Fibroblast of lung (primary cell): ENCODE measurements at regions not wholly inside any gene's neighbourhood (a gene's known extent, or its start where the extent isn't known, plus 50 kb on each side); places are given as distances from the start of the nearest gene placed in this dataset.

Experiments
- DNase-seq, 2 donors: peaks; one replicate each; pipeline versions ENCODE4 v3.0.0 to v3.0.0-alpha.2; 2010; ENCODE audit warnings: low read depth in 2 of 2
- H2AFZ ChIP-seq: 2 replicates; pipeline ENCODE4 v1.5.1; 2012; ENCODE audit warnings: low read length, control low read depth, inconsistent platforms
- H3K27ac ChIP-seq: 2 replicates; pipeline ENCODE4 v1.5.1; 2011; ENCODE audit warnings: low read length, control low read depth; ENCODE audit not compliant: insufficient read depth
- H3K27me3 ChIP-seq: 2 replicates; pipeline ENCODE4 v1.5.1; 2011; ENCODE audit warnings: mild to moderate bottlenecking, low read length; ENCODE audit not compliant: control insufficient read depth, insufficient read depth
- H3K36me3 ChIP-seq: 2 replicates; pipeline ENCODE4 v1.5.1; 2011; ENCODE audit warnings: low read length; ENCODE audit not compliant: control insufficient read depth, insufficient read depth
- H3K4me1 ChIP-seq: 2 replicates; pipeline ENCODE4 v1.5.1; 2011; ENCODE audit warnings: low read length; ENCODE audit not compliant: control insufficient read depth, insufficient read depth; ENCODE audit errors: extremely low read depth
- H3K4me2 ChIP-seq: 2 replicates; pipeline ENCODE4 v1.5.1; 2011; ENCODE audit warnings: low read length, control low read depth; ENCODE audit not compliant: insufficient read depth; ENCODE audit errors: extremely low read depth
- H3K4me3 ChIP-seq, 4 experiments: fragments of 200-600 bp in 1 of 4; sonication (generic) in 1 of 4; replicated peaks in 1 of 4; 2 replicates each; pipeline ENCODE4 v1.5.1; 2011 to 2016; ENCODE audit warnings: low read length in 4 of 4, low read depth in 3 of 4, mild to moderate bottlenecking in 3 of 4, control low read depth in 2 of 4, inconsistent platforms in 1 of 4, mixed read lengths in 1 of 4; ENCODE audit not compliant: insufficient read depth in 1 of 4; ENCODE audit errors: control extremely low read depth in 1 of 4
- H3K79me2 ChIP-seq: 2 replicates; pipeline ENCODE4 v1.5.1; 2012; ENCODE audit warnings: mild to moderate bottlenecking, low read length, inconsistent platforms; ENCODE audit not compliant: control insufficient read depth, insufficient read depth
- H3K9ac ChIP-seq: 2 replicates; pipeline ENCODE4 v1.5.1; 2011; ENCODE audit warnings: mild to moderate bottlenecking, low read length, control low read depth; ENCODE audit not compliant: insufficient read depth
- H3K9me3 ChIP-seq: 2 replicates; pipeline ENCODE4 v1.5.1; 2012; ENCODE audit warnings: low read depth, low read length; ENCODE audit not compliant: control insufficient read depth, insufficient read depth
- H4K20me1 ChIP-seq: 2 replicates; pipeline ENCODE4 v1.5.1; 2011; ENCODE audit warnings: low read length; ENCODE audit not compliant: control insufficient read depth, insufficient read depth; ENCODE audit errors: extremely low read depth
- EZH2 ChIP-seq: IDR thresholded peaks from 2 replicates; pipeline ENCODE4 v1.5.1; 2012; ENCODE audit warnings: low read length, control low read depth, mild to moderate bottlenecking; ENCODE audit errors: missing control alignments
- TF ChIP-seq, protein P1 (sequence below), 2 donors: IDR thresholded peaks in 1 of 2; conservative IDR thresholded peaks in 1 of 2; 1 replicate in 1 of 2; 2 replicates in 1 of 2; pipeline ENCODE4 v1.5.1; 2011 to 2012; ENCODE audit warnings: low read length in 2 of 2, control low read depth in 1 of 2, inconsistent platforms in 1 of 2, low read depth in 1 of 2, mild to moderate bottlenecking in 1 of 2

DNA sequence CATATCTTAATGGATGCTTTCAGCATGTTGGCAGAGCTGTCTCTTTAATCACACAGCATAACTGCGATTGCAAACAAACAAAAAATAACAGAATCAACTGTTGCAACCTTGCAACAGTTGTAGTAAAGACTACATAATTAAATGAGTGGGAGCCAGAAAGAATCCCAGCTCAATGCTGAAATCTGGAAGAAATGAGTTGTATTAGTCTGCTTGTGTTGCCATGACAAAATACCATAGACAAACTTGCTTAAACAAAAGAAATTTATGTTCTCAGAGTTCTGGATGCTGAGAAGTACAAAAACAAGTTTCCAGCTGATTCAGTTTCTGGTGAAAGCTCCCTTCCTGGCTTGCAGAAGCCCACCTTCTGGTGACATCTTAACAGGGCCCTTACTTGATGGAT is 260.9 kb upstream of the TUSC1 start:
- Histone ChIP-seq H3K27ac (no peak overlapping the region), H3K4me1 (no peaks in the 10 kb centered on the region), H3K36me3 (no peaks in the 10 kb centered on the region), H3K4me3 (no peak overlapping the region), H2AFZ (no peak overlapping the region), H3K79me2 (no peaks in the 10 kb centered on the region), H3K9ac (no peak overlapping the region), H3K4me2 (no peak overlapping the region), H4K20me1 (no peaks in the 10 kb centered on the region), H3K27me3 (no peaks in the 10 kb centered on the region), H3K9me3 (no peaks in the 10 kb centered on the region)
- TF ChIP-seq, protein P1, sequence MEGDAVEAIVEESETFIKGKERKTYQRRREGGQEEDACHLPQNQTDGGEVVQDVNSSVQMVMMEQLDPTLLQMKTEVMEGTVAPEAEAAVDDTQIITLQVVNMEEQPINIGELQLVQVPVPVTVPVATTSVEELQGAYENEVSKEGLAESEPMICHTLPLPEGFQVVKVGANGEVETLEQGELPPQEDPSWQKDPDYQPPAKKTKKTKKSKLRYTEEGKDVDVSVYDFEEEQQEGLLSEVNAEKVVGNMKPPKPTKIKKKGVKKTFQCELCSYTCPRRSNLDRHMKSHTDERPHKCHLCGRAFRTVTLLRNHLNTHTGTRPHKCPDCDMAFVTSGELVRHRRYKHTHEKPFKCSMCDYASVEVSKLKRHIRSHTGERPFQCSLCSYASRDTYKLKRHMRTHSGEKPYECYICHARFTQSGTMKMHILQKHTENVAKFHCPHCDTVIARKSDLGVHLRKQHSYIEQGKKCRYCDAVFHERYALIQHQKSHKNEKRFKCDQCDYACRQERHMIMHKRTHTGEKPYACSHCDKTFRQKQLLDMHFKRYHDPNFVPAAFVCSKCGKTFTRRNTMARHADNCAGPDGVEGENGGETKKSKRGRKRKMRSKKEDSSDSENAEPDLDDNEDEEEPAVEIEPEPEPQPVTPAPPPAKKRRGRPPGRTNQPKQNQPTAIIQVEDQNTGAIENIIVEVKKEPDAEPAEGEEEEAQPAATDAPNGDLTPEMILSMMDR (conservative IDR thresholded peaks at IDR 0.05 in 1 of 2, IDR thresholded peaks at IDR 0.05 in 1 of 2; ENCODE audit: low read depth in 1 of 2, low read length in 2 of 2) = no peak
- TF ChIP-seq EZH2 = no peak
- no peak for DNase-seq

DNA sequence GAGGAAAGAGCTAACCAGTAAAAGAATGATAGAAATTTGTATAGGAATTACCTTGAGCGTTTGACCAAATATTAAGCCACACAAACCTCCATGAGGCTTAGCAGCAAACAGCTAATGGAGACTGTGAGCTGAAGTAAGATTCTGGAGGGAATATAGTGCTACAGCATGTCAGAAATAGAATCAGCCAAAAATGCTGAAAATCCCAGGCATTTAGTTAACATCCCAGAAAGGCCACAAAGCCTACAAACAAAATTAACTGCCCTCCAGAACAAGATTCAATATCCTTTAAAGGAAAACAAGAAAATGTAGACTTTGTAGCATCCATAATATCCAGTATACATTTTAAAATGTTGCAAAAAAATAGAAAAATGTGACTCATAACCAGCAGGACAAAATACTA is 257.8 kb upstream of the TUSC1 start:
- H4K20me1 ChIP-seq = no peaks in the 10 kb centered on the region
- no peaks in the 10 kb centered on the region for H3K36me3 ChIP-seq
- no peak overlapping the region for H3K4me3 ChIP-seq
- H3K9me3 ChIP-seq = no peaks in the 10 kb centered on the region
- no peak overlapping the region for H2AFZ ChIP-seq
- no peaks in the 10 kb centered on the region for H3K79me2 ChIP-seq
- DNase-seq = no peak
- TF ChIP-seq, protein P1 (conservative IDR thresholded peaks at IDR 0.05 in 1 of 2, IDR thresholded peaks at IDR 0.05 in 1 of 2; ENCODE audit: low read depth in 1 of 2, low read length in 2 of 2) = no peak
- no peak for TF ChIP-seq EZH2
- H3K27ac ChIP-seq = no peak overlapping the region
- no peaks in the 10 kb centered on the region for H3K27me3 ChIP-seq
- H3K9ac ChIP-seq = no peak overlapping the region
- H3K4me2 ChIP-seq = no peak overlapping the region
- H3K4me1 ChIP-seq = no peaks in the 10 kb centered on the region

DNA sequence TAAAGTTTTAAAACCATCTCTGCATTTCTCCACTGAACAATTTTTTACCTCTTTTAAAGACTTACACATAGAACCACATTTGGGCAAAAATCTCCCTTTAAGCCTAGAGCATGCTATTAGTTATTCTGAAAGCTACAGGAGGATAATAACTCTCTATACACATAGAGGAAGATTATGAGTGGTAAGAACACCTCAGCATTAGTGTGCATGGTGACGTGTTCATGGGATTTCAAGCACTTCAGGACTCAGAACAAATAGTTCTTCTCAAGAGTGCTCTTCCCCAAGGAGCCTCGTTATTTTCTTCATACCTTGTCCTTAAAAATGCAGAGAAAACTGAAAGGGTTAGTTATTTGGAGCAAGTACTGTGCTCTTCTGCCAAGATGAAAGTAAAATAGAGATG is 256.9 kb upstream of the TUSC1 start:
- TF ChIP-seq EZH2 = no peak
- TF ChIP-seq, protein P1 (conservative IDR thresholded peaks at IDR 0.05 in 1 of 2, IDR thresholded peaks at IDR 0.05 in 1 of 2; ENCODE audit: low read depth in 1 of 2, low read length in 2 of 2) = no peak
- H3K36me3 ChIP-seq = no peaks in the 10 kb centered on the region
- no peaks in the 10 kb centered on the region for H3K27me3 ChIP-seq
- no peaks in the 10 kb centered on the region for H3K79me2 ChIP-seq
- no peak overlapping the region for H3K9ac ChIP-seq
- no peak overlapping the region for H3K4me2 ChIP-seq
- H3K4me1 ChIP-seq = no peaks in the 10 kb centered on the region
- H4K20me1 ChIP-seq = no peaks in the 10 kb centered on the region
- peak in 1 of 2 donors; percentile 0 for DNase-seq
- H2AFZ ChIP-seq = no peak overlapping the region
- no peak overlapping the region for H3K27ac ChIP-seq
- no peak overlapping the region for H3K4me3 ChIP-seq
- no peaks in the 10 kb centered on the region for H3K9me3 ChIP-seq
